Natural killer cell (primary cell): ENCODE measurements at regions not wholly inside any gene's neighbourhood (a gene's known extent, or its start where the extent isn't known, plus 50 kb on each side); places are given as distances from the start of the nearest gene placed in this dataset.

Experiments used
- ATAC-seq, 3 donors: fragments of 150-1000 bp in 2 of 3; fragments of 200-7000 bp in 1 of 3; cut with Tn5 transposase; 1 replicate in 1 of 3; 2 replicates in 2 of 3; pipeline ENCODE4 v1.10.0; 2021; ENCODE audit warnings: mild to moderate bottlenecking in 2 of 3, moderate library complexity in 2 of 3
- DNase-seq, 2 donors: peaks; one replicate each; pipeline versions ENCODE4 v3.0.0 to v3.0.0-alpha.2; 2013 to 2021; ENCODE audit warnings: mixed read lengths in 1 of 2
- H3K27ac ChIP-seq: one replicate; pipeline ENCODE4 v1.5.1; 2013; ENCODE audit warnings: mild to moderate bottlenecking, low read length
- H3K27me3 ChIP-seq: one replicate; pipeline ENCODE4 v1.6.1; 2013; ENCODE audit warnings: low read length; ENCODE audit not compliant: control insufficient read depth, insufficient read depth
- H3K36me3 ChIP-seq: one replicate; pipeline ENCODE4 v1.6.1; 2013; ENCODE audit warnings: low read length; ENCODE audit not compliant: control insufficient read depth, insufficient read depth
- H3K4me1 ChIP-seq: one replicate; pipeline ENCODE4 v1.6.1; 2013; ENCODE audit warnings: low read length; ENCODE audit not compliant: control insufficient read depth, insufficient read depth
- H3K4me3 ChIP-seq: one replicate; pipeline ENCODE4 v1.5.1; 2013; ENCODE audit warnings: low read length
- H3K9me3 ChIP-seq: one replicate; pipeline ENCODE4 v1.6.1; 2013; ENCODE audit warnings: low read length; ENCODE audit not compliant: control insufficient read depth, insufficient read depth
- H3K27ac Mint-ChIP-seq, 2 donors: one replicate each; pipeline ENCODE4 v1.8.0; 2022; ENCODE audit warnings: mild to moderate bottlenecking in 2 of 2, mixed read lengths in 2 of 2, moderate library complexity in 1 of 2
- H3K27me3 Mint-ChIP-seq, 2 donors: one replicate each; pipeline ENCODE4 v1.8.0; 2022; ENCODE audit warnings: low read depth in 2 of 2, mixed read lengths in 2 of 2
- H3K36me3 Mint-ChIP-seq: one replicate; pipeline ENCODE4 v1.8.0; 2022; ENCODE audit warnings: mixed read lengths
- H3K4me1 Mint-ChIP-seq, 2 donors: one replicate each; pipeline ENCODE4 v1.8.0; 2022; ENCODE audit warnings: mixed read lengths in 2 of 2
- H3K4me3 Mint-ChIP-seq: one replicate; pipeline ENCODE4 v1.8.0; 2022; ENCODE audit warnings: mild to moderate bottlenecking, moderate library complexity, mixed read lengths
- H3K9me3 Mint-ChIP-seq, 2 donors: one replicate each; pipeline ENCODE4 v1.8.0; 2022; ENCODE audit warnings: mixed read lengths in 2 of 2
- CTCF ChIP-seq: fragments of 200-600 bp; IDR thresholded peaks from one replicate; pipeline ENCODE4 v1.8.0; 2022; ENCODE audit warnings: antibody characterized with exemption
- WGBS: methylation state at CpG from one replicate; pipeline ENCODE4 v1.1.7; 2013; ENCODE audit warnings: missing lambda C conversion rate; ENCODE audit not compliant: insufficient coverage; 5-methylcytosine and 5-hydroxymethylcytosine counted together
- intact Hi-C: fragments of 100-400 bp; cut with micrococcal nuclease; formaldehyde crosslinking; loops from one replicate; pipeline ENCODE4 v1.14.2; 2022

GRCh38 chr9:89715881-89716280 lies 111.1 kb downstream of the GADD45G start:
- H3K27me3 Mint-ChIP-seq: no peaks in the 10 kb centered on the region
- DNase-seq: no peak

GRCh38 chr9:89716559-89716958 lies 111.7 kb downstream of the GADD45G start:
- Histone ChIP-seq H3K9me3 (no peaks in the 10 kb centered on the region), H3K36me3 (no peaks in the 10 kb centered on the region), H3K27me3 (no peaks in the 10 kb centered on the region), H3K27ac (no peak overlapping the region), H3K4me3 (no peak overlapping the region), H3K4me1 (no peaks in the 10 kb centered on the region)
- no peak for DNase-seq
- no peak for ATAC-seq
- Mint-ChIP-seq H3K27ac (no peak overlapping the region), H3K4me3 (no peak overlapping the region), H3K9me3 (no peaks in the 10 kb centered on the region), H3K36me3 (no peaks in the 10 kb centered on the region), H3K27me3 (no peaks in the 10 kb centered on the region), H3K4me1 (no peaks in the 10 kb centered on the region)
- 76% methylated on average over 3 of the region's 3 CpGs for WGBS
- no peak for TF ChIP-seq CTCF
- intact Hi-C loops: no loop called here

More at GRCh38 chr9:89715881-89716280, 111.1 kb downstream of the GADD45G start:
- Histone ChIP-seq H3K27ac (no peak overlapping the region), H3K4me3 (no peak overlapping the region), H3K9me3 (no peaks in the 10 kb centered on the region), H3K36me3 (no peaks in the 10 kb centered on the region), H3K27me3 (no peaks in the 10 kb centered on the region), H3K4me1 (no peaks in the 10 kb centered on the region)
- H3K4me1 Mint-ChIP-seq: no peaks in the 10 kb centered on the region
- TF ChIP-seq CTCF: no peak
- no peak overlapping the region for H3K4me3 Mint-ChIP-seq
- ATAC-seq: no peak
- intact Hi-C loops: no loop called here
- no peaks in the 10 kb centered on the region for H3K36me3 Mint-ChIP-seq
- H3K9me3 Mint-ChIP-seq: no peaks in the 10 kb centered on the region
- H3K27ac Mint-ChIP-seq: no peak overlapping the region
- WGBS: 88% methylated on average over 3 of the region's 3 CpGs

GRCh38 chr9:89718176-89718575 lies 113.4 kb downstream of the GADD45G start:
- no peak for DNase-seq

More at GRCh38 chr9:89718176-89718575, 113.4 kb downstream of the GADD45G start:
- 74% methylated on average over 3 of the region's 3 CpGs for WGBS
- no peak overlapping the region for H3K27ac ChIP-seq
- H3K9me3 ChIP-seq: no peaks in the 10 kb centered on the region
- no peaks in the 10 kb centered on the region for H3K4me1 Mint-ChIP-seq
- no peaks in the 10 kb centered on the region for H3K36me3 ChIP-seq
- no peak overlapping the region for H3K4me3 Mint-ChIP-seq
- H3K4me3 ChIP-seq: no peak overlapping the region
- intact Hi-C loops: no loop called here
- no peaks in the 10 kb centered on the region for H3K27me3 ChIP-seq
- no peaks in the 10 kb centered on the region for H3K36me3 Mint-ChIP-seq
- no peak for TF ChIP-seq CTCF
- no peaks in the 10 kb centered on the region for H3K9me3 Mint-ChIP-seq
- H3K27me3 Mint-ChIP-seq: no peaks in the 10 kb centered on the region
- H3K4me1 ChIP-seq: no peaks in the 10 kb centered on the region
- no peak overlapping the region for H3K27ac Mint-ChIP-seq
- no peak for ATAC-seq
